Smooth muscle cell (in vitro differentiated cells): ENCODE measurements at regions not wholly inside any gene's neighbourhood (a gene's known extent, or its start where the extent isn't known, plus 50 kb on each side); places are given as distances from the start of the nearest gene placed in this dataset.
A peak's percentile ranks its signal among the peaks of the same experiment; 100 is the strongest.

ENCODE experiments used
- DNase-seq: peaks from one replicate; lab custom pipeline; 2025; ENCODE audit not compliant: unreplicated experiment; lab: John Stamatoyannopoulos, UW
- H2AFZ ChIP-seq: fragments of 200-600 bp; sonication (generic); 2 replicates; pipeline ENCODE4 v1.6.0; 2016; ENCODE audit warnings: antibody characterized with exemption, low read depth, mild to moderate bottlenecking
- H3F3A ChIP-seq: fragments of 200-600 bp; sonication (generic); 2 replicates; pipeline ENCODE4 v1.6.0; 2017; ENCODE audit warnings: antibody characterized with exemption, low read depth
- H3K27ac ChIP-seq: fragments of 200-600 bp; sonication (generic); 2 replicates; pipeline ENCODE4 v1.5.1; 2016; ENCODE audit warnings: low read depth, mild to moderate bottlenecking
- H3K27me3 ChIP-seq: fragments of 200-600 bp; sonication (generic); 2 replicates; pipeline ENCODE4 v1.6.1; 2016; ENCODE audit warnings: low read depth, mild to moderate bottlenecking
- H3K36me3 ChIP-seq: fragments of 200-600 bp; sonication (generic); 2 replicates; pipeline ENCODE4 v1.5.1; 2016; ENCODE audit warnings: low read depth
- H3K4me1 ChIP-seq: fragments of 200-600 bp; sonication (generic); 2 replicates; pipeline ENCODE4 v1.5.1; 2016; ENCODE audit warnings: low read depth
- H3K4me2 ChIP-seq: fragments of 200-600 bp; sonication (generic); 2 replicates; pipeline ENCODE4 v1.6.0; 2016; ENCODE audit warnings: mild to moderate bottlenecking
- H3K4me3 ChIP-seq: fragments of 200-600 bp; sonication (generic); 2 replicates; pipeline ENCODE4 v1.5.1; 2016; ENCODE audit warnings: mild to moderate bottlenecking
- H3K79me2 ChIP-seq: fragments of 200-600 bp; sonication (generic); 2 replicates; pipeline ENCODE4 v1.6.0; 2016; ENCODE audit warnings: low read depth, mild to moderate bottlenecking
- H3K9ac ChIP-seq: fragments of 200-600 bp; sonication (generic); 2 replicates; pipeline ENCODE4 v1.6.0; 2016; ENCODE audit warnings: low read depth
- H3K9me3 ChIP-seq: fragments of 200-600 bp; sonication (generic); replicated peaks from 2 replicates; pipeline ENCODE4 v1.5.1; 2016; ENCODE audit warnings: low read depth
- H4K20me1 ChIP-seq: fragments of 200-600 bp; sonication (generic); 2 replicates; pipeline ENCODE4 v1.6.0; 2016; ENCODE audit warnings: low read depth
- WGBS: methylation state at CpG from one replicate; pipeline ENCODE4 v1.1.7; 2016; ENCODE audit warnings: low lambda C conversion rate; 5-methylcytosine and 5-hydroxymethylcytosine counted together
- TF ChIP-seq, protein P1 (sequence below): fragments of 200-600 bp; sonication (generic); IDR thresholded peaks from 2 replicates; pipeline ENCODE4 v1.5.1; 2017; ENCODE audit warnings: borderline replicate concordance, mild to moderate bottlenecking, antibody characterized with exemption; ENCODE audit not compliant: insufficient read depth, poor library complexity, severe bottlenecking

DNA sequence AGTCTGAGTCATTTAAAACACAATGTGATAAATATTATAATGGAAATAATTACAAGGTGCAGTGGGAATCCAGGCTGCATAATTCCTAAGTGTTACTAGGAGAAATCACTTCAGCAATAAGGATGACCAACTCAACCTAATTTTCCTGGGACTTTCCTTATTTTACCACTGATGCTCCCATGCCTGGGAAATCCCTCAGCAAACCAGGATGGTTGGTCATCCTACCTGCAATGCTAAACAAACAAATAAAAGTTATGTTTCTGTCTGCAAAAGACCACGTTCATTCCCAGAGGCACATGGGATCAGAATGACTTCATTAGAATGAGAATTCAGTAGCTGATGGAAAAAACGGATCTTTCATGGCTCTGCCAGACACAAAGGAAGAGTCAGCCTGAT, 130.8 kb upstream of the RAP1B start:
- WGBS: 55% methylated on average over 2 of the region's 2 CpGs
- no peaks in the 10 kb centered on the region for H3F3A ChIP-seq
- no peaks in the 10 kb centered on the region for H3K27me3 ChIP-seq
- no peaks in the 10 kb centered on the region for H3K9me3 ChIP-seq
- no peaks in the 10 kb centered on the region for H3K79me2 ChIP-seq
- H4K20me1 ChIP-seq: no peaks in the 10 kb centered on the region
- H3K4me3 ChIP-seq: no peak overlapping the region
- TF ChIP-seq, protein P1, sequence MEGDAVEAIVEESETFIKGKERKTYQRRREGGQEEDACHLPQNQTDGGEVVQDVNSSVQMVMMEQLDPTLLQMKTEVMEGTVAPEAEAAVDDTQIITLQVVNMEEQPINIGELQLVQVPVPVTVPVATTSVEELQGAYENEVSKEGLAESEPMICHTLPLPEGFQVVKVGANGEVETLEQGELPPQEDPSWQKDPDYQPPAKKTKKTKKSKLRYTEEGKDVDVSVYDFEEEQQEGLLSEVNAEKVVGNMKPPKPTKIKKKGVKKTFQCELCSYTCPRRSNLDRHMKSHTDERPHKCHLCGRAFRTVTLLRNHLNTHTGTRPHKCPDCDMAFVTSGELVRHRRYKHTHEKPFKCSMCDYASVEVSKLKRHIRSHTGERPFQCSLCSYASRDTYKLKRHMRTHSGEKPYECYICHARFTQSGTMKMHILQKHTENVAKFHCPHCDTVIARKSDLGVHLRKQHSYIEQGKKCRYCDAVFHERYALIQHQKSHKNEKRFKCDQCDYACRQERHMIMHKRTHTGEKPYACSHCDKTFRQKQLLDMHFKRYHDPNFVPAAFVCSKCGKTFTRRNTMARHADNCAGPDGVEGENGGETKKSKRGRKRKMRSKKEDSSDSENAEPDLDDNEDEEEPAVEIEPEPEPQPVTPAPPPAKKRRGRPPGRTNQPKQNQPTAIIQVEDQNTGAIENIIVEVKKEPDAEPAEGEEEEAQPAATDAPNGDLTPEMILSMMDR: no peak
- DNase-seq: no peak
- no peaks in the 10 kb centered on the region for H3K36me3 ChIP-seq
- no peak overlapping the region for H3K9ac ChIP-seq
- peak overlapping the region; percentile 48 for H3K27ac ChIP-seq
- no peaks in the 10 kb centered on the region for H3K4me1 ChIP-seq
- peak overlapping the region; percentile 50 for H3K4me2 ChIP-seq
- no peak overlapping the region for H2AFZ ChIP-seq

DNA sequence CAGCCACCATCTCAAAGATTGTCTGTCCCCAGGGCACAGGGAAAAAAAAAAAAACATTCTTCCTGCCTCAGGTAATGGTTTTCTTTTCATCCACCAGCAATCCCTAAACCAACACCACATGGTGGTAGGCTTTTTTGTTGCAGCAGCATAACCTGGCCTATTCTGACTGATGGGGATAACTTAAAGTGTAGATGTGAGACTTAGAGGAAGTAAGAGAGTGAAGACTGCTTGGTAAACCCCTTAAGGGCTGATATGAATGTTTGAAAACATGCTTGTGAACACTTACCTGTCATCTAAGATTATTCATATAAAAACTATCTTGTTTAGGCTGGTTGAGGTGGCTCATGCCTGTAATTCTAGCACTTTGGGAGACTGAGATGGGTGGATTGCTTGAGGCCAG, 130.2 kb upstream of the RAP1B start:
- TF ChIP-seq, protein P1: no peak
- H2AFZ ChIP-seq: no peak overlapping the region
- H3F3A ChIP-seq: no peaks in the 10 kb centered on the region
- no peaks in the 10 kb centered on the region for H3K27me3 ChIP-seq
- H3K4me3 ChIP-seq: no peak overlapping the region
- no peaks in the 10 kb centered on the region for H3K9me3 ChIP-seq
- H3K4me2 ChIP-seq: no peak overlapping the region
- no peaks in the 10 kb centered on the region for H3K36me3 ChIP-seq
- H3K4me1 ChIP-seq: no peaks in the 10 kb centered on the region
- no peaks in the 10 kb centered on the region for H3K79me2 ChIP-seq
- H3K9ac ChIP-seq: no peak overlapping the region
- no peaks in the 10 kb centered on the region for H4K20me1 ChIP-seq
- H3K27ac ChIP-seq: peak overlapping the region; percentile 48
- DNase-seq: no peak

DNA sequence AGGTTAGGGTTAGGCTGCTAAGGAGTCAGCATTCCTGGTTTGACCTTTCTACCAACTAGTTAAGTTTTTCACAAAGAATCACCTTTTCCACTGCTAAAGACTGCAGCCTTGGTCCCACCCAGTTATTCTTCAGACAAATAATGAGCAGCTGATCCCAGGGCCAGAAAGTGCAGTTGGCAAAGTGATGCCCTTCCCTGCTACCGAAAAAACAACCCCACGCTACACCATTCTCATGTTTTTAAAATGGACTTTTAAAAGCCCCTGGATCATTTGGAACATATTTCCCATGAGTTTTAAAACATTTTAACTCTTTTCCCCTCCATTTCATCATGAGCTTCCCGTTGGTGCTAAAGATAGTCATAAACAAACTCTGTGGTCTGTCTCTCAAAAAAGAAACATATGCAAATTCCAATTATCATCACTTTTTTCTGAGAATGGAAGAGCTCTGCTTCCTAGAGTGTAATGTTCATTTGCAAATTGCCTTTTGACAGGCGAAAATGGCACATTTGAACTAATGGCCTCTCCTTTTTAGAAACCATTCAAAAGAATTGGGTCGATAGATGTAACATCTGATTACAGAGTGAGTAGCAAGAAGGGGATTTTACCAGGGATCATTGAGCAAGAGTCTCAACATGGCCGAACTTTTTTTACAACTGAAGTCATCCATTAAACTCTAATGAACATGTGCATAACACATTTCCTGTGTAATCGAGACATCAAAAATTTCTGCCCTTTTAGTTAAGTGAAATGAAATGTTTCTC, 129.3 kb upstream of the RAP1B start:
- no peaks in the 10 kb centered on the region for H3K4me1 ChIP-seq
- no peak overlapping the region for H3K4me3 ChIP-seq
- whole genome bisulfite sequencing: 70% methylated on average over 7 of the region's 7 CpGs
- no peak overlapping the region for H3K27ac ChIP-seq
- H3K27me3 ChIP-seq: no peaks in the 10 kb centered on the region
- H3K79me2 ChIP-seq: no peaks in the 10 kb centered on the region
- H3K36me3 ChIP-seq: no peaks in the 10 kb centered on the region
- no peak for DNase-seq
- peak overlapping the region; percentile 61 for H2AFZ ChIP-seq
- no peaks in the 10 kb centered on the region for H3K9me3 ChIP-seq
- TF ChIP-seq, protein P1: no peak
- no peaks in the 10 kb centered on the region for H4K20me1 ChIP-seq
- H3K4me2 ChIP-seq: no peak overlapping the region
- H3F3A ChIP-seq: no peaks in the 10 kb centered on the region
- no peak overlapping the region for H3K9ac ChIP-seq

DNA sequence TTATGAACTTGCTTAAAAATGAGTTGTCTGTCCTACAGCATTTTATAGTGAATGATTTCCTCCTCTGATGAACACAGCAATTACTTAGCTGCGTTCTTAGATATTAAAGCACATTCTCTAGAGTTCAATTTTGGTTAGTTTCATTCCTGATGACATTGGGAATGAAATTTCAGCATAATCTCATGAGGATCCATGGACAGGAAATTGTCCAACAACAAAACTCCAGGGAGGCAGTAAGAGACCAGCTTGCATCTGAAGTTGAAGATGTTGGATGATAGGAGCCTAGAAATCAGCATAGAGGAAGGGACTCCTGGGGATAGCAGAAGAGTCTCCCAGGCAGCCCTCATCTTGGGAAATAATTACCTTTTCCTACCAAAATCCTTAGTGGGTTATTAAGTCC, 128.7 kb upstream of the RAP1B start:
- Histone ChIP-seq H3K4me1 (no peaks in the 10 kb centered on the region), H3K36me3 (no peaks in the 10 kb centered on the region), H3K27me3 (no peaks in the 10 kb centered on the region), H3K4me2 (no peak overlapping the region), H3F3A (no peaks in the 10 kb centered on the region), H2AFZ (peak overlapping the region; percentile 61), H3K9ac (no peak overlapping the region), H4K20me1 (no peaks in the 10 kb centered on the region), H3K79me2 (no peaks in the 10 kb centered on the region), H3K4me3 (no peak overlapping the region), H3K9me3 (no peaks in the 10 kb centered on the region), H3K27ac (no peak overlapping the region)
- 96% methylated on average over 1 of the region's 1 CpG for WGBS
- TF ChIP-seq, protein P1: no peak
- no peak for DNase-seq
